ENCODE measurements at regions not wholly inside any gene's neighbourhood (a gene's known extent, or its start where the extent isn't known, plus 50 kb on each side); places are given as distances from the start of the nearest gene placed in this dataset.

DNA sequence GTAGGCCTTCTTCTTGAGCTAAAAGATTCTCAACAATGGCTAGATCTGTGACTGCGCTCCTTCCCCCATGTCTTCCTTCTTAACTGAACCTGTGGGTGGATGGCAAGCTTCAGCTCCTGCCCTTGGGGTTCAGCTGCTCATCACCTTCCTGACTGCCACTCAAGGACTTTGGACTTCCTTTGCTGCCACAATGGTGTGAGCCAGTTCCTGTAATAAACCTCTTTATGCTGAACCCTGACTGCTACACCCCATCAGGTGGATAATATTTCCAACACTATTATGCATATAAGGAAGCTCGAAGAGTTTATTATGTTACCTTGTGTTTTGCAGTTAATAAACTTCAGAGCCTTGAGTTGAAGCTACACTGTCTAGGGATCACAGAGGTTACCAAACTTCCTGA lies 208.9 kb upstream of the SLC10A2 start:
- no peaks in the 10 kb centered on the region for H3K36me3 ChIP-seq
- no peak overlapping the region for H3K27ac ChIP-seq
- no peak for TF ChIP-seq CTCF (IDR thresholded peaks at IDR 0.05)
- H3K4me3 ChIP-seq = no peak overlapping the region
- no peaks in the 10 kb centered on the region for H3K9me3 ChIP-seq
- DNase-seq = no peak
- 86 to 91% methylated on average over 2 of the region's 2 CpGs for WGBS, 2 donors
- no peaks in the 10 kb centered on the region for H3K27me3 ChIP-seq
- intact Hi-C loops (cut with DNase I) = no loop called here
- H3K4me1 ChIP-seq = no peaks in the 10 kb centered on the region
- ATAC-seq = no peak

DNA sequence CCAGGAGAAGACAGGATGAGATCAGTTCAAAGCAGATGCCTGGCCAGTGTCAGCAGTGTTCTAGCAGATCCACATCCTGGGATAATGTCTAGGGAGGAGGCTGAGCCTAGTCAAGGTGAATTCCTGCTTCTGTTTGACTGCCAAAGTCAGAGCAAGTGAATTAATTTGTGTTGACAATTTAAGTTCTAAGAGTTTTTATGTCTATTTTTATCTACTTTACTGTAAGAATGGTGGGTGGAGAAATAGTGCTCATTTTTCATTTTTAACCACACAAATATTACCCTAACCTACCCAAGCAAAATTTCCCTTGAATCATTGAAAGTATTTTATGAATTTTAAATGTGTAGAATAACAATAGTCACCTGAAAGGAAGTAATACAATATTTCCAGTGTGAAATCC lies 207.6 kb upstream of the SLC10A2 start:
- no peaks in the 10 kb centered on the region for H3K27me3 ChIP-seq
- H3K9me3 ChIP-seq = no peaks in the 10 kb centered on the region
- no peaks in the 10 kb centered on the region for H3K4me1 ChIP-seq
- intact Hi-C loops (cut with DNase I) = no loop called here
- DNase-seq (no peak), ATAC-seq (no peak)
- H3K36me3 ChIP-seq = no peaks in the 10 kb centered on the region
- no peak overlapping the region for H3K4me3 ChIP-seq
- TF ChIP-seq CTCF (IDR thresholded peaks at IDR 0.05) = no peak
- no peak overlapping the region for H3K27ac ChIP-seq

GRCh38 chr13:103272770-103273169 lies 206.6 kb upstream of the SLC10A2 start:
- TF ChIP-seq CTCF (IDR thresholded peaks at IDR 0.05) = no peak
- Histone ChIP-seq H3K27ac (no peak overlapping the region), H3K9me3 (peaks cover 0 to 6% (median 0%) of the 10 kb centered on the region in 11 donors), H3K36me3 (no peaks in the 10 kb centered on the region), H3K4me3 (no peak overlapping the region), H3K27me3 (no peaks in the 10 kb centered on the region), H3K4me1 (no peaks in the 10 kb centered on the region)
- no peak for ATAC-seq
- intact Hi-C loops (cut with DNase I) = no loop called here
- WGBS, 2 donors = 54 to 84% methylated on average over 2 of the region's 2 CpGs
- DNase-seq = no peak

GRCh38 chr13:103263448-103263847 lies 197.2 kb upstream of the SLC10A2 start:
- Histone ChIP-seq H3K4me3 (no peak overlapping the region), H3K4me1 (no peaks in the 10 kb centered on the region), H3K27ac (no peak overlapping the region), H3K9me3 (peaks cover 0 to 32% (median 17%) of the 10 kb centered on the region in 11 donors), H3K36me3 (no peaks in the 10 kb centered on the region), H3K27me3 (no peaks in the 10 kb centered on the region)
- DNase-seq = no peak
- intact Hi-C loops (cut with DNase I) = no loop called here
- 75% methylated on average over 3 of the region's 3 CpGs for WGBS, 2 donors
- no peak for ATAC-seq
- TF ChIP-seq CTCF (IDR thresholded peaks at IDR 0.05) = no peak
